ENCODE measurements at regions not wholly inside any gene's neighbourhood (a gene's known extent, or its start where the extent isn't known, plus 50 kb on each side); places are given as distances from the start of the nearest gene placed in this dataset.

- H3K27me3 ChIP-seq (ENCODE audit: insufficient read depth, insufficient read length), result no peaks in the 10 kb centered on the region
- H3K9ac ChIP-seq (ENCODE audit: insufficient read length, low read depth), result no peak overlapping the region
- no peak for TF ChIP-seq YY1 (IDR thresholded peaks at IDR 0.05; ENCODE audit: insufficient read depth, insufficient read length)
- no peak for TF ChIP-seq SUZ12 (IDR thresholded peaks at IDR 0.05; ENCODE audit: extremely low read depth, insufficient read depth, insufficient read length)
- TF ChIP-seq ZNF274 (IDR thresholded peaks at IDR 0.05; ENCODE audit: low read depth, low read length), result no peak
- H3K4me3 ChIP-seq (ENCODE audit: insufficient read length, low read depth), result no peak overlapping the region
- no peaks in the 10 kb centered on the region for H3K9me3 ChIP-seq (ENCODE audit: insufficient read depth, low read length)
- peaks cover 2% of the 10 kb centered on the region for H3K4me1 ChIP-seq (ENCODE audit: insufficient read depth, insufficient read length)
- DNase-seq (ENCODE audit: low read depth, low spot score), result no peak
- H3K36me3 ChIP-seq (ENCODE audit: insufficient read depth, insufficient read length, low read length), result no peaks in the 10 kb centered on the region
Measured at GRCh38 chr2:8080063-8080462, 601.8 kb upstream of the ID2 start.

DNA sequence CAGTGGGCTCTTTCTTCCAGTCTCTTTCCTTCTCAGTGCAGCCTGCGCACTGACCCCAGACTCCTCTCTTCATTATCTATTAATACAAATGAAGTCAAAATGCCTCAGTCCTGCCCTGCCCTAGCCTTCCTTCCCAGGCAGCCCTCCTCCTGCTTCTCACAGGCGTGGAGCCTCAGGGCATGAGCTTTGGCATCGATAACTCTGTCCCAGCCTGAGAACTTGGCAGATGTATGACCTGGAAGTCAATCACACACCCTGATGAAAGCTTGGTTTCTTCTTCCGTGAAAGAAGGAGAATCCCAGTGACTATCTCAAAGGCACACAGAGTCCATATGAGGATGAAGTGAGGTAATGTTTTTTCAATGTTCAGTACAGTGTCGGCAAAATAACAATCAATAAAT is 600.7 kb upstream of the ID2 start:
- TF ChIP-seq ZNF274 (IDR thresholded peaks at IDR 0.05; ENCODE audit: low read depth, low read length), result no peak
- no peak for TF ChIP-seq SUZ12 (IDR thresholded peaks at IDR 0.05; ENCODE audit: extremely low read depth, insufficient read depth, insufficient read length)
- TF ChIP-seq YY1 (IDR thresholded peaks at IDR 0.05; ENCODE audit: insufficient read depth, insufficient read length), result no peak
- DNase-seq (ENCODE audit: low read depth, low spot score), result no peak
- H3K27me3 ChIP-seq (ENCODE audit: insufficient read depth, insufficient read length), result no peaks in the 10 kb centered on the region
- no peak overlapping the region for H3K4me3 ChIP-seq (ENCODE audit: insufficient read length, low read depth)
- no peaks in the 10 kb centered on the region for H3K36me3 ChIP-seq (ENCODE audit: insufficient read depth, insufficient read length, low read length)
- no peak overlapping the region for H3K9ac ChIP-seq (ENCODE audit: insufficient read length, low read depth)
- H3K9me3 ChIP-seq (ENCODE audit: insufficient read depth, low read length), result no peaks in the 10 kb centered on the region
- peaks cover 2% of the 10 kb centered on the region for H3K4me1 ChIP-seq (ENCODE audit: insufficient read depth, insufficient read length)

GRCh38 chr2:8082840-8083239 is 599.0 kb upstream of the ID2 start:
- no peak overlapping the region for H3K4me3 ChIP-seq (ENCODE audit: insufficient read length, low read depth)
- H3K9me3 ChIP-seq (ENCODE audit: insufficient read depth, low read length), result no peaks in the 10 kb centered on the region
- no peak for TF ChIP-seq YY1 (IDR thresholded peaks at IDR 0.05; ENCODE audit: insufficient read depth, insufficient read length)
- no peaks in the 10 kb centered on the region for H3K27me3 ChIP-seq (ENCODE audit: insufficient read depth, insufficient read length)
- no peaks in the 10 kb centered on the region for H3K36me3 ChIP-seq (ENCODE audit: insufficient read depth, insufficient read length, low read length)
- peaks cover 2% of the 10 kb centered on the region for H3K4me1 ChIP-seq (ENCODE audit: insufficient read depth, insufficient read length)
- DNase-seq (ENCODE audit: low read depth, low spot score), result no peak
- no peak overlapping the region for H3K9ac ChIP-seq (ENCODE audit: insufficient read length, low read depth)

DNA sequence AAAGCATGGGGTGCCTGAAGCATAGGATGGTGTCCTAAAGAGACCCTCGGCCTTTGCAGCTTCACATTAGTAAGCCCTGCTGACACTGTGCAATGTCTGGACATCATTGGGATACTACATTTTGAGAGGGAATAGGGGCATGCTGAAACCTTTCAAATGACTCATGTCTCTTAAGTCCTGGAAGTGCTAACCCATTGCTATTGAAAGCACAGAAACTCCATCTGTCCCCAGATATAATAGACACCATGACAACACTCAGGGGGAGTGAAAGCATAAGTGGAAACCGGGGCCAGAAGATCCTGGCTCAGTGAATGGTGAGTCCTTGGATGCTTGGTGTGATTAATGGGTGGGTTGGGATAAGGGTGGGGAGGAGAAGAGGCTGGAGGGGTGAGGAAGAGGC is 595.5 kb upstream of the ID2 start:
- no peak for DNase-seq (ENCODE audit: low read depth, low spot score)
- H3K27me3 ChIP-seq (ENCODE audit: insufficient read depth, insufficient read length), result no peaks in the 10 kb centered on the region
- peaks cover 2% of the 10 kb centered on the region for H3K4me1 ChIP-seq (ENCODE audit: insufficient read depth, insufficient read length)
- no peaks in the 10 kb centered on the region for H3K9me3 ChIP-seq (ENCODE audit: insufficient read depth, low read length)
- H3K9ac ChIP-seq (ENCODE audit: insufficient read length, low read depth), result no peak overlapping the region
- no peaks in the 10 kb centered on the region for H3K36me3 ChIP-seq (ENCODE audit: insufficient read depth, insufficient read length, low read length)
- no peak overlapping the region for H3K4me3 ChIP-seq (ENCODE audit: insufficient read length, low read depth)
- TF ChIP-seq ZNF274 (IDR thresholded peaks at IDR 0.05; ENCODE audit: low read depth, low read length) (no peak), YY1 (IDR thresholded peaks at IDR 0.05; ENCODE audit: insufficient read depth, insufficient read length) (no peak), SUZ12 (IDR thresholded peaks at IDR 0.05; ENCODE audit: extremely low read depth, insufficient read depth, insufficient read length) (no peak)

DNA sequence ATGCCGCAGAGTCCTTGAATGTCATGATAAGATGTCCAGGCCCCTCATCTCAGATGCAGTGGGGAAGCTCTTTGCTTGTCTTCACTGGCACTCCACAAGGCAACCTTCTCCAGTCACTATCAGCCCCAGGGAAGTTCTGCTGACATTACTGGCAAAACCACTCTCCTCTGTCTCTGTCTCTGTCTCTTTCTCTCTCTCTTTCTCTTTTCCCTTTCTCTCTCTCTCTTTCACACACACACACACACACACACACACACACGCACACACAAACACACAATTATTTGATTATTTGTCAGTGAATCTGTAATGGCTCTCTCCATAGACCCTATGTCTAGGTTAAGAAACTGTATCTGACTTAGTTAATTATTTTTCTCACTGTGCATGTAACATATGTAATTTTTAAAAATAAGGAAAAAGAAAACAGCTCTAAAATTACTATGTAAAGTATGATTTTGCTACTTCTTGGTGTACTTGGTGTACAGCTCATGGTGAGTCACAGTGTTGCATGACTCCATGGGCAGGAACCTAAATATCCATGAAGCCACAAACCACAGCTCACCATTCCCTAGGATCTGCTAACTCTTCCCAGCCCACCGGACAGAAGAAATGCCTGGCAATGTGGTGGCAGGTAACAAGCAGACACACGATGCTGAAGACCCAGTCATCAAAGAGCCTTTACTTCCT is 594.9 kb upstream of the ID2 start:
- no peak overlapping the region for H3K9ac ChIP-seq (ENCODE audit: insufficient read length, low read depth)
- H3K27me3 ChIP-seq (ENCODE audit: insufficient read depth, insufficient read length), result no peaks in the 10 kb centered on the region
- H3K4me1 ChIP-seq (ENCODE audit: insufficient read depth, insufficient read length), result peaks cover 2% of the 10 kb centered on the region
- no peaks in the 10 kb centered on the region for H3K36me3 ChIP-seq (ENCODE audit: insufficient read depth, insufficient read length, low read length)
- H3K4me3 ChIP-seq (ENCODE audit: insufficient read length, low read depth), result no peak overlapping the region
- DNase-seq (ENCODE audit: low read depth, low spot score), result no peak
- H3K9me3 ChIP-seq (ENCODE audit: insufficient read depth, low read length), result no peaks in the 10 kb centered on the region
- TF ChIP-seq SUZ12 (IDR thresholded peaks at IDR 0.05; ENCODE audit: extremely low read depth, insufficient read depth, insufficient read length) (no peak), YY1 (IDR thresholded peaks at IDR 0.05; ENCODE audit: insufficient read depth, insufficient read length) (no peak), ZNF274 (IDR thresholded peaks at IDR 0.05; ENCODE audit: low read depth, low read length) (no peak)

- H3K36me3 ChIP-seq (ENCODE audit: insufficient read depth, insufficient read length, low read length), result no peaks in the 10 kb centered on the region
Measured at GRCh38 chr2:8087480-8087840, 594.4 kb upstream of the ID2 start.

DNA sequence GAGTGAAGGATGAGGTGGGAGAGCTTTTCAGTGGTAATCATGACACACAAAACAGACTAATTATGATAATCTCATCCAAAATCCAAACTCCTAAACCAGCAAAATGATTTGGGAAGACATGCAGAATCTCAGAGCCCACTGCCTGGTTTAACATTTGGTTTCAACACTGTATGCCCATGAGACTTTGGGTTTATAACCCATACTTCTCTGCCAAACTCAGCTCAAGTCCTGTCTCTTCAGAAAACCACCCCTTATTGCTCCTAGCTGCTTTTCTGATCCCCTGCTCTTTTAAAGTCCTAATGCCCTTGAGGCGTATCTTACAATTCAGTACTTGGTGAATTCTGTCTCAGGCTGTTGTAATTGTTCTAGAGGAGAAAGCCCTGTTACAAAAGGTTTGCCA is 593.0 kb upstream of the ID2 start:
- Histone ChIP-seq H3K4me1 (ENCODE audit: insufficient read depth, insufficient read length) (peaks cover 2% of the 10 kb centered on the region), H3K36me3 (ENCODE audit: insufficient read depth, insufficient read length, low read length) (no peaks in the 10 kb centered on the region), H3K9me3 (ENCODE audit: insufficient read depth, low read length) (no peaks in the 10 kb centered on the region), H3K4me3 (ENCODE audit: insufficient read length, low read depth) (no peak overlapping the region), H3K9ac (ENCODE audit: insufficient read length, low read depth) (no peak overlapping the region), H3K27me3 (ENCODE audit: insufficient read depth, insufficient read length) (no peaks in the 10 kb centered on the region)
- TF ChIP-seq YY1 (IDR thresholded peaks at IDR 0.05; ENCODE audit: insufficient read depth, insufficient read length) (no peak), SUZ12 (IDR thresholded peaks at IDR 0.05; ENCODE audit: extremely low read depth, insufficient read depth, insufficient read length) (no peak), ZNF274 (IDR thresholded peaks at IDR 0.05; ENCODE audit: low read depth, low read length) (no peak)
- no peak for DNase-seq (ENCODE audit: low read depth, low spot score)

More at GRCh38 chr2:8087480-8087840, 594.4 kb upstream of the ID2 start:
- DNase-seq (ENCODE audit: low read depth, low spot score), result no peak
- no peak overlapping the region for H3K4me3 ChIP-seq (ENCODE audit: insufficient read length, low read depth)
- TF ChIP-seq ZNF274 (IDR thresholded peaks at IDR 0.05; ENCODE audit: low read depth, low read length), result no peak
- TF ChIP-seq SUZ12 (IDR thresholded peaks at IDR 0.05; ENCODE audit: extremely low read depth, insufficient read depth, insufficient read length), result no peak
- no peak for TF ChIP-seq YY1 (IDR thresholded peaks at IDR 0.05; ENCODE audit: insufficient read depth, insufficient read length)
- no peak overlapping the region for H3K9ac ChIP-seq (ENCODE audit: insufficient read length, low read depth)
- peaks cover 2% of the 10 kb centered on the region for H3K4me1 ChIP-seq (ENCODE audit: insufficient read depth, insufficient read length)
- H3K27me3 ChIP-seq (ENCODE audit: insufficient read depth, insufficient read length), result no peaks in the 10 kb centered on the region
- no peaks in the 10 kb centered on the region for H3K9me3 ChIP-seq (ENCODE audit: insufficient read depth, low read length)

Measured in NT2/D1 (cell line).